NCI-H146 treated with DMSO at 0.1 percent for 48 hours (cell line): ENCODE measurements at regions not wholly inside any gene's neighbourhood (a gene's known extent, or its start where the extent isn't known, plus 50 kb on each side); places are given as distances from the start of the nearest gene placed in this dataset.
"Not testable (repeated sequence)": the region's sequence is repeated elsewhere in the genome, so short reads cannot be mapped to it uniquely, and the experiment has no call there.

Source experiments
- DNase-seq: peaks from one replicate; lab custom pipeline; 2025; ENCODE audit not compliant: unreplicated experiment; lab: John Stamatoyannopoulos, UW

DNA sequence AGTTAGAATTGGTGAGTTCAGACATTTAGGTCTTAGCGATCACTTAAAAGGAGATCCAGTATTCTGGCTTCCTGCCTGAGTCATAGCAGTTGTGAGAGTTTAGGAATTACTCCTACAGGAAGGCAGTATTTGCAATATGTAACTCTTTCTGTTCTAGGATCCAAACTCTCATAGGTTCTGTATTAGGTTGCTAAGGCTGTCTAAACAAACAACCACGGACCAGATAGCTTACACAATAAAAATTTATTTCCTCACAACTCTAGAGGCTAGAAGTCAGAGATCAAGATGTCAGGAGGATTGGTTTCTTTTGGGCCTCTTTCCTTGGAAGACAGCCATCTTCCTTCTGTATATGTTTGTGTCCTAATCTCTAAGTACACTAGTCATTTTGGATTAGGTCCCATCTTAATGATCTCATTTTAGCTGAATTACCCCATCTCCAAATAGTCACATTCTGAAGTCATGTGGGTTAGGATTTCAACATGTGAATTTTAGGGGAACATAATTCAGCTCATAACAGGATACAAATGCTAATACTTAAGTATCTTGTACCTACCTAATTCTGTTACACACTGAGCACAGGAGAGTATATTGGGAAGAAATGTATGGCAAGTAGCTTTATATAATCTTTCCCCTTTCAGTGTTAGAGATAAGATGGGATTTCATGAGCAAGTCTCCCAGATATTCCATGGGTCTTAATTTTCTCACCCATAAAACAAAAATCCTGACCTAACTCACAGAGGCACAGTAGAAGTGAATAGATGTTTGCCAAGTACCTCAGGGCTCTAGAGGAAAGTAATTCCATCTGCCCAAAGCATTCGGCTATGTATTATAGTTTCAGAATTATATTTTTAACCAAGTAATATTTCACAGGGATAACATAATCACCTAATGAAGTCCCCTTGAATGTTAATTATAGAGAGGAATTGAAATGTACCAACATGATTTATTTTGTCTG is 144.4 kb downstream of the PTBP2 start:
- DNase-seq = no peak

DNA sequence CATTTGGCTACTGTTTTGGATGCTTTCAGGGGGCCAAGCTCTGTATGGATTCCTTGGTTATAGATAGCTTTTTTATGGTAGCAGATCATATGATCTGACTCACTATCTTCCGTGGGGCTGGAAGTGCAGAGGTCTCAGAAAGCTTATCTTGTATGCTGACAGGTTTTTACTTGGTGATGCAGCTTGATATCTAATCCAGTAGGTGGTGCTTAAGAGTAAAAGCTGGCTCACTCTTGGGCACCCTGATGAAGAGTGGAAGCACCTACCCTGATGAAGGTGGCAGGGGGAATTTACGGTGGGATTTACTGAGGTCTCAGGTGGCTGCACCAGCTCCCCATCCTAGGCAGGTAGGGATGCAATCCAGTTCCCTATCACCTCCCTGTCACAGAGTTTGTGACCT is 151.2 kb downstream of the PTBP2 start:
- no peak for DNase-seq

DNA sequence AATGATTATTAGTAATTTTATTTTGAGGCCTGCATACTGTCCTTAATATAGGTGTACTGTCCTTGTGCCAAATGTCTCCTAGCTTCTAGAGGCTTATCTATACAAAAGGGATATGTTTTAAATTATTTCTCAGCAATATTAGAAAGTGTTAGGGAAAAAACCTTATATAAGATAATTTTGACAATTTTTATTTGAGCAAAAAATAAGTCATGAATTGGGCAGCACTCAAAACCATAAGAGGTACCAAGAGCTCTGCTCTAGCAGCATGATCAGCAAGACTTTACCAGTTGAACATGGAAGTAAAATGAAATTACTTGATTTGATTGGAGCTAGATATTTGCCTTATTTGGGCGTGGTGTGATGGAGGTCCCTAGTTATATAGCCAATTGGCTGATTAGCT is 157.1 kb downstream of the PTBP2 start:
- DNase-seq = no peak

DNA sequence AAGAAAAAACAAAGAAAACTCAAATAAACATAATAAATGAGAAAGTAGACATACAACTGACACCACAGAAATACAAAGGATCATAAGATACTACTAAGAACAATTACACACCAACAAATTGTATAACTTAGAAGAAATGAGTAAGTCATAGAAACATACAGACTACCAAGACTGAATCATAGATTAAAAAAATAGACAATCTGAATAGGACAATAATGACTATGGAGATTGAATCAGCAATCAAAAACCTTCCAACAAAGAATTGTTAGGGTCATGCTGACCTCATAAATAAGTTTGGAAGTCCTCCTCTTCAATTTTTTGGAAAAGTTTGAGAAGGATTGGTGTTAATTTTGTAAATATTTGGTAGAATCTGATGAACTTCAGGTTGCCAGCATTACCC is 159.0 kb downstream of the PTBP2 start:
- DNase-seq = no peak

DNA sequence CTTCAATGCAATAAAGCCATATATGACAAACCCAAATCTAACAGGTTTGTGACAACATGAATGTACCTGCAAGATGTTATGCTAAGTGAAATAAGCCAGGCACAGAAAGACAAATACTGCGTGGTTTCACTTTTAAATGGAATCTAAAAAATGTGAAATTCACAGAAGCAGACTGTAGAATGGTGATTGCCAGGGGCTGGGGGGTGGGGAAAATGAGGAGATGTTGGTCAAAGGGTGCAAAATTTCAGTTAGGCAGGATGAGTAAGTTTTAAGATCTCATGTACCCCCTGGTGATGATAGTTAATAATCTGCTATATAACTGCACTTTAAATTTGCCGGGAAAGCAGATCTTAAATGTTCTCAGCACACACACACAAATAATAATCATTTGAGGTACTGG is 160.5 kb downstream of the PTBP2 start:
- no peak for DNase-seq

DNA sequence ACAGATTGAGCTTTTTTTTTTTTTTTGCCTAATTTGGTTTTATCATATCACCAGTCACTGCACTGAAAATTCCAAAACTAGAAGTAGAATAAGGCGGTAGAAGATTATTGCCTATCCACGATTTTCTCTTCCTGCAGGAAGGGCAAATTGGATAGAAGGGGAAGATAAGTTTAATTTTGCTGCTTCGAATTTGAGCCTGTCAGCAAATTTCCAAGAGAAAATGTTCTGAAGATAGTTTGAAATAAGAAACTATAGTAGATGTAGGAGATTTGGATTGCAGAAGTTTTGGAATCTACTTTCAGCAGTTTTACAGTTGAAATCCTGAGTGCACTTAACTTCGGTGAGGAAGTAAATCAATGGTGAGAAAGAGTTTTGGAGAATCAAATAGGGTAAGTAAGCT is 164.9 kb downstream of the PTBP2 start:
- no peak for DNase-seq

DNA sequence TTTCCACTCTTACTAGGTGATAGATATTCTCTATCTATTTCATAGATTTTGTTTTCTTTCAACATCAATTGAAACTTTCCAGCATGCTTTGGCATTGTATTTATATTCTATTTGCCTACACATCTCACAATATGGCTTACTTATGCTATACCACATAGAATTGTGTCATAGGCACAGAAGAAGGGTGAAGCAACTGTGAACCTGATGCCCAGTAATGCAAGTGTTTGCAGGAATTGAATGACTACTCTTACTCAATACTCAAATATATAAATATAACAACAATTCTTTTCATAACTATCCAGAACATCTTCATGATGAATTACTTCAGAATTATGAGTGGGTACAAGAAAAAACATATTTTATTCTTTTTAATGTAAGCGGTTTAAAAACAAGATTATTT is 165.9 kb downstream of the PTBP2 start:
- DNase-seq = no peak

DNA sequence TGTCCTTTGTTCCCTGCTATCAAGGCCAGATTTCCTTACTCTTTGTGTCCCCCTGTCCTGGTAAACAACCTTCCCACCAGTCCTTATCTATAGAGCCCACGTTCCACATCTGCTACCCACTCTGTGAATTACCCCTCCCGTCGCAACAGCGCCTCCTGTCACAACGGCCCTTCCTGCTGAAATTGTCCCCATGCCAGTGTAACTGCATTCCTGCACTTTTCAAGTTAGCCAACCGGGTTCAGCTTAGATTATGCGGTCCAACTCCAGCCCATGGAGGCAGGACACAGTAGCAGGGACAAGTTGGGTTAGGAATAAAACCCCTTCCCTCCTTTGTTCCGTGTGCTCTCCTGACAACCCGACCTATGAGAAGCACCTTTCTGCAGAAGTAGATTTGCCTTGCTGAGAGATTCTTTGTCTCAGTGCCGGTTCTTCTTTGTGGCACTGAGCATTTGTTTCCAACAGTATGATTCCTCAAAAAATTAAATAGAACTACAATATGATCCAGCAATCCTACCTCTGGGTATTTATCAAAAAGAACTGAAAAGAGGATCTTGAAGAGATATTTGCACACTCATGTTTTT is 180.3 kb downstream of the PTBP2 start:
- no peak for DNase-seq

DNA sequence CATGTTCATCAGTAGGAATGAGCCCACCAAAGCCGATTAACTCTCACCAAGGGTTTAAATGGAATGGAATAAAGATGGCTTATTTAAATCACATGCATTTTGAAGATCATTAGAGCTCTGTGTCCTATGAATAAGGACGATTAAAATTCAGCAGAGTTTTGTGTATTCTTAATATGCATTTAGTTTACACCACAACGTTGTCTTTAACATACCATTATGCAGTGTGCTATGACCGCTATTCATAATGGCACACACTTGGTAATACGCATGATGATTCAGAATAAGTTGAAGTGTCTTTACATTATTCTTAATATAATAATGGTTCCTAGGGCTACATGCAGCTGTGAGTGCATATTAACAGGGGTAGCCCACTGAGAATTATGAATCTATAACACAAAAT is 190.7 kb downstream of the PTBP2 start:
- DNase-seq = no peak

DNA sequence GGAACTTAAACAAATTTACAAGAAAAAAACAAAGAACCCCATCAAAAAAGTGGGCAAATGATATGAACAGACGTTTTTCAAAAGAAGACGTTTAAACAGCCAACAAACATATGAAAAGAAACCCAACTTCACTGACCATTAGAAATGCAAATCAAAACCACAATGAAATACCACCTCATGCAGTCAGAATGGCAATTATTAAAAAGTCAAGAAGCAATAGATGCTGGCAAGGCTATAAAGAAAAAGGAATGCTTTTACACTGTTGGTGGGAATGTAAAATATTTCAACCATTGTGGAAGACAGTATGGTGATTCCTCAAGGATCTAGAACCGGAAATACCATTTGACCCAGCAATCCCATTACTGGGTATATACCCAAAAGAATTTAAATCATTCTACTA is 194.1 kb downstream of the PTBP2 start:
- not testable (repeated sequence) for DNase-seq

DNA sequence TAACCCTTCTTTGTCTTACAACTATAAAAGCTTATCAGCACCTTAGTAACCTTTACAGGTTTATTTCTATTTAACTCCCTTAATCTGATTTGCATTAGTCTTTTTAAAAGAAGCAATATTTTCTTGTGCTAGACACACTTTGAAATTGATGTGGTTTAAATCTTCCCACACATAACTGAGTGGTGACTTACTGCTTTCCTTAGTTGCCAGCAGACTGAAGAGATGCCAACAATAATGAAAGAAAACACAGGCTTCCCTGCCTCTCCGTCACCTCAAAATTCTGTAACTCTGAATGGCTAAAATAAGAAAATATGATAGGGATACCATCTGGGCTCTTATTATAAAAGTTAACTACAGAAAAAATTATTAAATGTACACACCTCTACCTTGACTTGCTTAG is 196.8 kb downstream of the PTBP2 start:
- DNase-seq = no peak

DNA sequence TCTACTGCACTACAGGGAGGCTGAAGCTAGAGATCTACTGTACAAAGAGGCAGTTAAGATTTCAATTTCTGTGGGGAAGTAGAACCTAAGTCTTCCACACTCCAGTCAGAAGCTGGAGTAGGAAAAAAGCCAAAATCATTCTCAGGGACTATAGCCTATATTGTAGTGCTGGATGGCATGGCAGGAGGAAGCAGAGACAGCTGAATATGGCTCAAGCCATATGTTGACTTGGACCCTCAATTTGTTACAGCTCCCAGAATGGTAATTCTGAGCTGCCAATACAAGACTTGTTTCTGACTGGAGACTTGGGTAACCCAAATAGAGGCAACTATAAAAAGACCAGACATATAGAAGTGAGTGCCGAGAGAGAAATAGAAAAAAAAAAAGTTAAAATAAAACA is 200.6 kb downstream of the PTBP2 start:
- no peak for DNase-seq

DNA sequence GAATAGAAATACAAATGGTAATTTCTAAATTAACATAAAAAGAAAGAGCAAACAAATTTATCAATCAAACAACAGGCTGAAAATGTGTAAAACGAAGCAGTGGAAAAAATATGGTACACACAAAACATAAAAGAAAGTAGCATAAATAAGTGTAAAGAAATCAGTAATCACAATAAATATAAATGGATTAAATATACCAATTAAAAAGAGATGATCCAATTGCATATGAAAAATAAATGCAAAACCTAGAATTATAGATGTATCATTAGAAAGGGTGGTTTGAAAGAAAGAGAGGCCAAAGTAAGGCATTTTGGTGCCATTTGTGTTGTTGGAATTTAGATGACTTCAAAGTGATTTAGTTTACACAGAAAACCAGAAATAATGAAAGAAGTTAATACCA is 202.2 kb downstream of the PTBP2 start:
- DNase-seq = no peak

DNA sequence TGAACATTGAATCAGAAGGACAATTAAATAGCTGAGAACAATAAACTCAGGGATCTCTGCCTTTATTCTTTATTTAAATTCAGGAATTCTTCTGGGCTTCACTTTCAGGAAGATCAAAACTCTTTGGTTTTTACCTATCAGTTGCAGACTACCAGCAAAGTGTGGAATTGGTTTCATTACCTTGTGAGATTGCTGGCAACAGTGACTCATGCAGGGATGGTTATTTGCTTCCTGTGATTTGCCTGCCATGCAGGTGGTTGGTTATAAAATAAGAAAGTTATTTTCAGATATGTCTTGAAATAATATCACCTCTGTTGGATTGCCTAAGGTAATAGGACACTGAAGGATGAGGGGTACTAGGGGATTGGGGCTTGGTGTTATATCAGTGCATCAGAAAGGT is 204.6 kb downstream of the PTBP2 start:
- no peak for DNase-seq

DNA sequence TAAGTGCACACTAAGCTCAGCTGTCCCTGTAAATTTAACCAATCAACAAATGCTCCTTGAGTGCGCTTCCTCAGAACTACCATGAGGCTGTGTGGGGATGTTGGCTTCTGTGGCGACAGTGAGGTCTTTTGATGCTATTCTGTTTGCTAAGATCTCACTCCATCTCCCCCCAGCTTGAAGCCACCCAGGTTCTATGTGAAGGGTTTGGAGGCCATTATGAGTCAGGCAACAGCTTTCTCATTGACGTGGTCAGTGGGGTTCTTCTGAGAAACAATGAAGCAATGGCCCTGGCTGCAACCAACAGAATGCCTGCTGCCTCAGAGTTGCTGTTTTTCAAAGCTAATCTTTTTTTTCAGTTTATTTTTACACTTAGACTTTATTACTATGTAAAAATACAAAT is 205.5 kb downstream of the PTBP2 start:
- DNase-seq = no peak

DNA sequence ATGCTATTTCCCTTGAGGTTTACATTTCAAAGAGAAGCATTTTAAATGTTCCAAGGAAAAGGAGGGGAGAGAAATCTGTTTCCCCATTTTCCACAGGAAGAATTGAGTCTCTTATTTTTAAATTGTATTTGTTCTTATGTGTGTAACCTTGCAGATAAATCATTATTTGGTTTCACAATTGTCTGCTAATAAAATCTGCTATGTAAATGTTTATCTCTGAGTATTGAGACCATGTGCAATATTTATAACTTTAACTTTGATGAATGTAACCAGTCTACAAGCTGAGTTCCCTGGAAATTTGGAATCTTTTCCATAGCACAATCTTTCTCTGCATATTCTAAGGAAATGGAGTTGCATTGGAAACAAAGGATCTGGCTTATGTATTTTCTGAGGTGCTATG is 209.6 kb downstream of the PTBP2 start:
- DNase-seq = no peak

DNA sequence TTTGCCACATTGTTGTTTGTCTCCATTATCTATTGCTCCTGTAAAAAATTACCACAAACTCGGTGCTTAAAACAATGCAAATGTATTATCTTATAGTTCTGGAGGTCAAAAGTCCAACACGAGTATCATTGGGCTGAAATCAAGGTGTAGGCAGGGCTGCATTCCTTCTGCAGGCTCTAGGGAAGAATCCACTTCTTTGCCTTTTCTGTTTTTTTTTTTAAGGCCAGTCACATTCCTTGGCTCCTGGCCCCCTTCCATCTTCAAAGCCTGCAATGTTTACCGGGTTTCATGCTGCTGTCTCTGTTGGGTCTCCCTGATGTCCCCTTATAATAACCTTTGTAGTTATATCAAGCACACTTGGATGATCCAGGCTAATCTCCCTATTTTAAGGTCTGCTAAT is 212.7 kb downstream of the PTBP2 start:
- no peak for DNase-seq

DNA sequence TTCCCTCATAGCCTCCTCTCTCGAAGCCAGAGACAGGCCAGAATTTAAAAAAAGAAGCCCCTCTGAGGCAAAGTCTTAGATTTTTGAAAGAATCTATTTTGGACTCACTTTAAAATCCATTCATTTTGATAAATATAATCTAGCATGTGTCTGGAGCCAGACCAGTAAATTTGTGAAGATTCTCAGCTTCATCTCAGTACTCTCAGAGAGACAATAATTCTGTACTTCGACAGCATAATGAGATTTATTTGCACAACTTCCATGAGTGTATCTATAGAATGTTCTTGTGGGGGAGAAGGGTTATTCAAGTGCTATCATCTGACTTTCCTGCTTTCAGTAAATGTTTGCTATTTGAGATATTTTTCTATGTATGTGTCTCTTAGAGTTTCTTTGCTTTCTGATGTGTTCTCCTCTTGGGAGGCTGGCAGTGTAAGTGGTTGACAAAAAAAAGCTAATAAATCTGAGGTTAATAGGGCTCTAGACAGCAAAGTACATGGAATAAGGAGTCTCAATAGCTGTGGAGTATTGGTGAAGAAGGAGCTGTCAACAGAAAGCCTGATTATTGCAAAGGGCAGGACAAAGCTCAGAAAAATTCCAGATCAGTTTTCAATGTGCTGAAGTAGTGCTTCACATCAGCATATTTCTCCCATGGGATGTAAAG is 223.0 kb downstream of the PTBP2 start:
- no peak for DNase-seq

DNA sequence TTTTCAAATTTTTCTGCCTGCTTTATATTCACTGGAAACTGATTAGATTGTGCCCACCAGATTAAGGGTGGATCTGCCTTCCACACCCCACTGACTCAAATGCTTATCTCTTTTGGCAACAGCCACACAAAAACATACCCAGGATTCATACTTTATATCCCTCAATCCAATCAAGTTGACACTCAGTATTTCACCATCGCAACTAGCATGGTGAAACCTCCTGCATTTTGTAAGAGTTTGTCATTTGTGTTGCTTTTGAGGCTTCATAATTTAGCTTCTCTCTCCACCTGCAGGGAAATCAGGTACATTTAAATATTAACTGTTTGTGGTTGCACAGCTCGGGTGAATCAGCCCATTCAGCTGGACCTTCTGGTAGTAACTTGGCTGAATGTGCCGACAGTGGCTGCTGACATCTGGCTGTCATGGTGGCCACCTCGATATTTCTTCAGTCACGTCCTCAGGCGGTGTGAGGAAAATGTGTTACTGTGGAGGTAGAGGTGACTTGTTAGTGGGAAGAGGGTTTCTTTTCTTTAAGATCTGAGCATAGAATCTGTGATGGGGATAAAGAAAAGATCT is 224.0 kb downstream of the PTBP2 start:
- no peak for DNase-seq

DNA sequence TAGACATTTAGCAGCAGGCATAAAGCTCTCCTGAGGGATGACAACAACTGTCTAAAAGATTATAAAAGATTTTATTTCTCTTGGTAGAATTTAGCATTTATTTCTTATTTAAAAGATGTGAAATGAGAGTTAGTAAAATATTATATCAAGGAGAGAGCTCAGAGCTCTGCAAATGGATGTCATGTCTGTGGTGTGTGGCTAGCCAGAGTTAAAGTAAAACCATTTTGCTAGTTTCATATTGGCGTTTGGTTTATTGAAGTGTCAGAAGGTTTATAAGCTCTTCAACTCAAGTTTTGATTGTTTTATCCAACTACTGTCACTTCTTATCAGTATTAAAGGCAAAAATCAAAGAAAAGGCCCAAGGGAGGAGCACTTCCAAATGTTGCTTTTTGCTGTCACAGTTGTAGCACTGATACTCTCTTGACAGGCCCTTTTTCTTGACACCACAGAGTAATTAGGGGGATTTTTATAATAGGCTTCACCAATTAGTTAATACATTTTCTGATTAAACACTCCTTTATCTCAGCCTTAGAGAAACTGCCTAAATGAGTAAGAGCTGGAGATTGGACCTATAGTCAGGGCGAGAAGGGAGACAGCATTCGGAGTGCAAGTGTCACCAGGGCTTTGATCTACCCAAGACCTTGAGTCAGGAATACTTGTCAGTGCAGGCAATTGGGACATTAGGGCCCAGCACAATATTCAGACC is 233.9 kb downstream of the PTBP2 start:
- DNase-seq = no peak

DNA sequence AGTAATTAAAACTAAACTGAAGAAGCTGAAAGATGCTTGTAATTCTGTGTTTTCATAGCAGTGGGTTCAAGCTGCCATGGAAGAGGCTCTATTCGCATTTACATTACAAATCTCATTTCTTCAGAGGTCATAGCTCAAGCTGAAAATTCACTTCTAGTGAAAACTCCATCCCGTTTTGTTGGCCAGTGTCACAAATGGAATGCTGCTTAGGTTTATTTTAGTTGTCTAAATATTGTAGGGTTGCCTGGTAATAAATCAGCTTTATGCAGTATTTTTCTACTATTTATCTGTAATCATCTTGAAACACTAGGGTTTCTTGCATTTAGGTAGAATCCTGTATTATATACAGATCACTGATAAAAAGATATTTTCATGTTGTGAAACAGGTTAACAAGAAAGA is 240.6 kb downstream of the PTBP2 start:
- DNase-seq = no peak
